Adipocyte (in vitro differentiated cells): ENCODE measurements at regions not wholly inside any gene's neighbourhood (a gene's known extent, or its start where the extent isn't known, plus 50 kb on each side); places are given as distances from the start of the nearest gene placed in this dataset.
"Not testable (repeated sequence)": the region's sequence is repeated elsewhere in the genome, so short reads cannot be mapped to it uniquely, and the experiment has no call there.

ENCODE experiments used
- DNase-seq: peaks from one replicate; pipeline ENCODE4 v3.0.0-alpha.2; 2015; ENCODE audit warnings: low read depth
- H3K27me3 ChIP-seq: replicated peaks from 2 replicates; pipeline ENCODE4 v1.7.0; 2013; ENCODE audit warnings: mild to moderate bottlenecking, low read length, moderate library complexity; ENCODE audit not compliant: control insufficient read depth, insufficient read depth
- H3K36me3 ChIP-seq: 2 replicates; pipeline ENCODE4 v1.7.0; 2013; ENCODE audit warnings: low read length, mild to moderate bottlenecking, moderate library complexity; ENCODE audit not compliant: control insufficient read depth, insufficient read depth, severe bottlenecking
- H3K4me1 ChIP-seq: 2 replicates; pipeline ENCODE4 v1.7.0; 2013; ENCODE audit warnings: mild to moderate bottlenecking, low read length, moderate library complexity; ENCODE audit not compliant: control insufficient read depth, insufficient read depth
- H3K4me3 ChIP-seq: 2 replicates; pipeline ENCODE4 v1.7.0; 2013; ENCODE audit warnings: mild to moderate bottlenecking, low read length, moderate library complexity
- H3K9ac ChIP-seq: 2 replicates; pipeline ENCODE4 v1.7.0; 2013; ENCODE audit warnings: mild to moderate bottlenecking, low read length, moderate library complexity
- H3K9me3 ChIP-seq: 2 replicates; pipeline ENCODE4 v1.7.0; 2013; ENCODE audit warnings: mild to moderate bottlenecking, low read length, moderate library complexity; ENCODE audit not compliant: control insufficient read depth

GRCh38 chr6:14591998-14592397, 474.4 kb downstream of the CD83 start:
- Histone ChIP-seq H3K9me3 (peaks cover 7% of the 10 kb centered on the region), H3K27me3 (no peaks in the 10 kb centered on the region), H3K4me1 (peaks cover 4% of the 10 kb centered on the region), H3K36me3 (no peaks in the 10 kb centered on the region), H3K4me3 (no peak overlapping the region), H3K9ac (no peak overlapping the region)
- no peak for DNase-seq

DNA sequence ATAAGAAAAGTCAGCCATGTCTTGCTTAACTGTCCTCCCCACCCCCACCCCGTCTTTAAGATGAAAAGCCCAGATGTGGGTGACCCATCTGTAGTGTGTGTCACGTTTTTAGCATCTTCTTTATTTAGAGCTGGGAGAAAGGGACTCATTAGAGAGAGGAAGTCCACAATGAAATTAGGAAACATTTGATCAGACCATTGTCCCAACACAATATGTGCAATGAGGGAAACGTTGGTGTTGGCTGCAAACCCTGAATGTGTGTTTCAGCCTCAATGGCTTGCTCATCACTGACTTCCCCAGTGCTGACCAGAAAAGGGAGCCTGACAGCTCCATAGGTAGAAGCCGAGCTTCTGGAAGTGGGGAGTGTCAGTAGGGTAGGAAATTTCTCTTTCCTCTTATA, 475.7 kb downstream of the CD83 start:
- Histone ChIP-seq H3K27me3 (no peaks in the 10 kb centered on the region), H3K9ac (no peak overlapping the region), H3K4me3 (no peak overlapping the region), H3K9me3 (peaks cover 7% of the 10 kb centered on the region), H3K36me3 (no peaks in the 10 kb centered on the region), H3K4me1 (peaks cover 4% of the 10 kb centered on the region)
- no peak for DNase-seq

DNA sequence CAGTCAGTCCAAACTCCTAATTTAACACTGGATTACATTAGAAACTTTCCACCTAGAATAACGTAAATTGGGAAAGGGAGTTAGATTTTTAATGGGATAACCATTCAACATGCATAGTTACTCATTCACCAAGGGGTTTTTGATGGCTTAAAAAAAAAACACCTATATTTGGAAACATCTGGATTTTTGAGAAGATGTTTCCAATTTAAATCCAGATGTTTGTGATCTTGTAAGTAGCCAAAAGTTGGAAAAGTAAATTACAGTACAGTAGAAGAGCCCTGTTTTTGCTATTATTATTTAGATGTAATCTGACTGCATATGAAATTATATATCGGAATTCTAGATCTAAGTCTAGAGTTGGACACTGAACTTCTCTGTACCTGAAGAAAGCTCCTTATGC, 478.2 kb downstream of the CD83 start:
- Histone ChIP-seq H3K9ac (no peak overlapping the region), H3K4me3 (no peak overlapping the region), H3K36me3 (no peaks in the 10 kb centered on the region), H3K4me1 (peaks cover 4% of the 10 kb centered on the region), H3K27me3 (no peaks in the 10 kb centered on the region), H3K9me3 (peaks cover 7% of the 10 kb centered on the region)
- DNase-seq: no peak

- Histone ChIP-seq H3K9me3 (peaks cover 7% of the 10 kb centered on the region), H3K36me3 (no peaks in the 10 kb centered on the region), H3K9ac (no peak overlapping the region), H3K4me3 (no peak overlapping the region), H3K27me3 (no peaks in the 10 kb centered on the region), H3K4me1 (no peaks in the 10 kb centered on the region)
- no peak for DNase-seq
Measured at GRCh38 chr6:14596410-14596809, 478.8 kb downstream of the CD83 start.

DNA sequence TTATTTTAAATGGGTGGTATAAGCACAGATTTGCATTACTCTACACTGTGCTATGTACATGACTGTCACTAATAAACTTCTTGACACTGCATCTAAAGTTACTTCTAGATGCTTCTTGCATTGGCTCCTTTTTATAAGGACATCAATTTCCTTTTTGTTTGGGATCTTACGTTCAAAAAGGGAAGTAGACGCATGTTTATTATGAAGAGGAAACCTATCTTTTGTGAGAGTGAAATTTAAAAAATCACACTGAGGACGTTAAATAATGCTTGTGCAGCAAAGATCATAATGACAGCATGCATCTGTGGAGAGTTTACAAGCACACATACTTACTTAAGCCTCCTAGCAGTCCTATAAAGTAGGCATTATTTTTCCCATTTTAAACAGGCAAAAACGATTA, 479.5 kb downstream of the CD83 start:
- H3K9me3 ChIP-seq: peaks cover 7% of the 10 kb centered on the region
- no peak for DNase-seq
- no peaks in the 10 kb centered on the region for H3K27me3 ChIP-seq
- H3K36me3 ChIP-seq: no peaks in the 10 kb centered on the region
- no peaks in the 10 kb centered on the region for H3K4me1 ChIP-seq
- no peak overlapping the region for H3K4me3 ChIP-seq
- no peak overlapping the region for H3K9ac ChIP-seq

GRCh38 chr6:14598017-14598864, 480.7 kb downstream of the CD83 start:
- H3K27me3 ChIP-seq: no peaks in the 10 kb centered on the region
- H3K9ac ChIP-seq: no peak overlapping the region
- no peak overlapping the region for H3K4me3 ChIP-seq
- peaks cover 7% of the 10 kb centered on the region for H3K9me3 ChIP-seq
- H3K36me3 ChIP-seq: no peaks in the 10 kb centered on the region
- DNase-seq: no peak
- no peaks in the 10 kb centered on the region for H3K4me1 ChIP-seq

- not testable (repeated sequence) for H3K4me3 ChIP-seq, DNase-seq, H3K4me1 ChIP-seq, H3K36me3 ChIP-seq, H3K9me3 ChIP-seq, H3K9ac ChIP-seq, H3K27me3 ChIP-seq
Measured at GRCh38 chr6:14600306-14600705, 482.7 kb downstream of the CD83 start.

DNA sequence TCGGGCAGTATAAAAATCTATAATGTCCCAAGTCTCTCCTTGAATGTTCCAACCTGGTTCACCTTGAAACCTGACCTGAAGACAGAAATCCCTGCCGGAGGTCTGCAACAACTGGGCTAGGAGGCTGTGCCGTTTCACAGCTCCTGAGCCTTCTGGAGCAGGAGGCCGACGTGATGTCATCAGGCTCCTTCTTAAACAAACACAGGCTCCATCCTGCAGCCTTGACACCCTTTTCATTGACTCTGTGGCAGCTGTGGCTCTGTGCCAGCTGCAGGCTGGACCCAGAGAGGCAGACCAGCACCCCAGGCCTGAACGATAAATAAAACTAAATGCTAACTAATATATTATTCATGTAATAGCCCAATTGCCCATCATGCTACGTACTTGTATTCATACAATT, 483.9 kb downstream of the CD83 start:
- DNase-seq: no peak
- no peaks in the 10 kb centered on the region for H3K27me3 ChIP-seq
- peaks cover 4% of the 10 kb centered on the region for H3K9me3 ChIP-seq
- H3K9ac ChIP-seq: no peak overlapping the region
- H3K36me3 ChIP-seq: no peaks in the 10 kb centered on the region
- H3K4me1 ChIP-seq: no peaks in the 10 kb centered on the region
- no peak overlapping the region for H3K4me3 ChIP-seq

DNA sequence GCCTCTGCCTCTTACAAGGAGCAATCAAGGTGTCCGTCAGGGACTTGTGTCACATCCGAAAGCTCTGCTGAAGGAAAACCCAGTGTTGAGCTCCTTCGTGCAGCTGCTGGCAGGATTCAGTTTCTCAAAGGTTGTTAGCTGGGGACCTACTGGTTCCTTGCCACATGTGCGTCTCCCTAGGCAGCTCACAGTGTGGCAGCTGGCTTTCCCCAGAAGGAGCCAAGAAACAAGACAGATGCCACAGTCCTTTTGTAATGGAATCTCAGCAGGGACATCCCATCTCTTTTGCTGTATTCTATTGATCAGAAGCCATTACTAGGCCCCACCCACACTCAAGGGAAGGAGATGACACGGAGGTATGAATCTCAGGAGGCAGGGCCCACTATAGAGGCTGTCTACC, 488.8 kb downstream of the CD83 start:
- Histone ChIP-seq H3K4me3 (no peak overlapping the region), H3K36me3 (no peaks in the 10 kb centered on the region), H3K9ac (no peak overlapping the region), H3K4me1 (no peaks in the 10 kb centered on the region), H3K9me3 (no peaks in the 10 kb centered on the region), H3K27me3 (no peaks in the 10 kb centered on the region)
- no peak for DNase-seq

- H3K4me3 ChIP-seq: no peak overlapping the region
- H3K27me3 ChIP-seq: no peaks in the 10 kb centered on the region
- DNase-seq: no peak
- H3K4me1 ChIP-seq: peaks cover 5% of the 10 kb centered on the region
- no peak overlapping the region for H3K9ac ChIP-seq
- no peaks in the 10 kb centered on the region for H3K36me3 ChIP-seq
- H3K9me3 ChIP-seq: no peaks in the 10 kb centered on the region
Measured at GRCh38 chr6:14610141-14610540, 492.6 kb downstream of the CD83 start.

- Histone ChIP-seq H3K9me3 (peaks cover 6% of the 10 kb centered on the region), H3K36me3 (no peaks in the 10 kb centered on the region), H3K9ac (no peak overlapping the region), H3K27me3 (no peaks in the 10 kb centered on the region), H3K4me1 (peaks cover 5% of the 10 kb centered on the region), H3K4me3 (no peak overlapping the region)
- DNase-seq: peak; percentile 19
Measured at GRCh38 chr6:14612016-14612980, 494.7 kb downstream of the CD83 start.
